ENCODE measurements at regions not wholly inside any gene's neighbourhood (a gene's known extent, or its start where the extent isn't known, plus 50 kb on each side); places are given as distances from the start of the nearest gene placed in this dataset.
"Not testable (repeated sequence)": the region's sequence is repeated elsewhere in the genome, so short reads cannot be mapped to it uniquely, and the experiment has no call there.

DNA sequence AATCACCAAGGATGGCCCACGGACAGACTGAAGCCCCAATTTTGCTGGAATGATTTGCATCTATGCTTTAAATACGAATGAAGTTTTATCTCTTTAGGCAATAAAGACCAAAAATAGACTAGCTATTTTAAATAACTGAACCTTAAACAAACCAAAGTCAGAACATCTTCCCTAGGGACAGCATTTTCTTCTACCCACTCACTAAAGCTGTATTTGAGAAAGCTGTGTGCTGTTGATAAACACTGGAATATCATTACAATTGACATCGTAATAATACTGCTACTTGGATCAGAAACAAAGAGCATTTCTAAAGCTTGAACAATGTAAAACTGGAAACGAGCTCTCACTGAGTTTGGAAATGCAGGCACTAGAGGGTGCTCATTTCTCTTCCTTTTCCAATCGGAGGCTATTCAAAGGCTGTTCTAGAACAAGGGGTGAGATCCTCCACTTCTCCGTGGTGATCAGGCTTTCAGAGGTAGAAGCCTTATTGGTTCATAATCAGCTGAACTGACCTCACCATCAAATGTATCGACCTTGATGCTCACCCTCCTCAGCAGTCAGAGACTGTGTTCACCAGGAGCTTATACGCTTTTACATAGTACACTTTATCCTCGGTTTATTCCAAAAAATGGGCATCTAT, 225.3 kb upstream of the PRSS1 start:
- H3K9me3 ChIP-seq = no peaks in the 10 kb centered on the region
- intact Hi-C loops (cut with DNase I; ENCODE audit: low total_unique reads) = no loop called here
- WGBS, 5 donors = 51 to 62% (median 57%) methylated on average over 9 of the region's 9 CpGs
- H3K27ac ChIP-seq = no peak overlapping the region
- no peaks in the 10 kb centered on the region for H3K4me1 ChIP-seq
- no peak overlapping the region for H3K4me3 ChIP-seq
- peaks cover 0 to 16% (median 0%) of the 10 kb centered on the region in 7 donors for H3K27me3 ChIP-seq (replicated peaks in 1 of 7)
- TF ChIP-seq POLR2AphosphoS5 (IDR thresholded peaks at IDR 0.05) (no peak), POLR2A (IDR thresholded peaks at IDR 0.05) (no peak)
- TF ChIP-seq, protein P1, sequence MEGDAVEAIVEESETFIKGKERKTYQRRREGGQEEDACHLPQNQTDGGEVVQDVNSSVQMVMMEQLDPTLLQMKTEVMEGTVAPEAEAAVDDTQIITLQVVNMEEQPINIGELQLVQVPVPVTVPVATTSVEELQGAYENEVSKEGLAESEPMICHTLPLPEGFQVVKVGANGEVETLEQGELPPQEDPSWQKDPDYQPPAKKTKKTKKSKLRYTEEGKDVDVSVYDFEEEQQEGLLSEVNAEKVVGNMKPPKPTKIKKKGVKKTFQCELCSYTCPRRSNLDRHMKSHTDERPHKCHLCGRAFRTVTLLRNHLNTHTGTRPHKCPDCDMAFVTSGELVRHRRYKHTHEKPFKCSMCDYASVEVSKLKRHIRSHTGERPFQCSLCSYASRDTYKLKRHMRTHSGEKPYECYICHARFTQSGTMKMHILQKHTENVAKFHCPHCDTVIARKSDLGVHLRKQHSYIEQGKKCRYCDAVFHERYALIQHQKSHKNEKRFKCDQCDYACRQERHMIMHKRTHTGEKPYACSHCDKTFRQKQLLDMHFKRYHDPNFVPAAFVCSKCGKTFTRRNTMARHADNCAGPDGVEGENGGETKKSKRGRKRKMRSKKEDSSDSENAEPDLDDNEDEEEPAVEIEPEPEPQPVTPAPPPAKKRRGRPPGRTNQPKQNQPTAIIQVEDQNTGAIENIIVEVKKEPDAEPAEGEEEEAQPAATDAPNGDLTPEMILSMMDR (IDR thresholded peaks at IDR 0.05 in 8 of 11, conservative IDR thresholded peaks at IDR 0.05 in 3 of 11) = no peak
- H3K36me3 ChIP-seq = no peaks in the 10 kb centered on the region
- no peak for DNase-seq

DNA sequence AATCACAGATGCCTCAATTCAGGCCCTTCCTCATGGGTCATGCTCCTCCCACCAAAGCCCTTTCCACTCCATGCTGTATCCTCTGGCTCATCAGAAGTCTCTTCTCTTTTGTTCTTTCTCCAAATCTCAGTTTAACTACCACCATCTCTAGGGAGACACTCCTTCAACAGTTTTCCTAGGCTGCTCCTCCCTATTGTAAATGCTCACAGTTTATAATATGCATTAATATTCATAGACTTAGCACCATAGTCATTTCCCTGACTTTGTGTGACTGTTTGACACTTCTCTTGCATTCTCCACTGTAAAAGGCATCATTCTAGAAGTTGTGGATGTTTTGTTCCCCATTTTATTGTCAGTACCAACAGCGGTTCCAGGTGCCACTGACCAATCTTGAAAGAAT, 226.5 kb upstream of the PRSS1 start:
- no peak for DNase-seq
- intact Hi-C loops (cut with DNase I; ENCODE audit: low total_unique reads) = no loop called here

DNA sequence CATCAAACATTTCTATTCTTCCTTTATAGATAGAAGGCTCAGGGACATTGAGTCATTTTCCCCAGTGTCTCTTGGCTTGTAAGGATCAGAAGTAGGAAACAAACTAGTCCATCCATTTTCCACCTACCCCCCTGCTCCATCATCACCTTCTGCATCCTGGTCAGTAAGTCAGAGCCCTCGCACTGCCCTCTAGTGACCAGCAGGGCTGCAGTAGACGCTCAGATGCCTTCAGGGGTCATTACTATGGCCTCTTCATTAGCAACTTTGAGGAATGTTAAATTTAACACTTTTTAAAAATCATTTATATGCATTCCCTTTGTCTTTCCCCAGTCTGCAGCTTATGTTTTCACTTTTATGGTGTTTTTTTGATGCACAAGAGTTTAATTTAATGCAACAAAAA, 228.4 kb upstream of the PRSS1 start:
- H3K4me3 ChIP-seq; H3K27me3 ChIP-seq (replicated peaks in 1 of 7); H3K27ac ChIP-seq; H3K9me3 ChIP-seq; DNase-seq; H3K36me3 ChIP-seq; intact Hi-C loops (cut with DNase I; ENCODE audit: low total_unique reads); H3K4me1 ChIP-seq: not testable (repeated sequence)
- 32 to 53% (median 44%) methylated on average over 2 of the region's 2 CpGs for WGBS, 5 donors

More for the DNA sequence above, 226.5 kb upstream of the PRSS1 start:
- Histone ChIP-seq H3K4me1 (no peaks in the 10 kb centered on the region), H3K4me3 (no peak overlapping the region), H3K27ac (no peak overlapping the region), H3K9me3 (no peaks in the 10 kb centered on the region), H3K27me3 (replicated peaks in 1 of 7) (peaks cover 0 to 6% (median 0%) of the 10 kb centered on the region in 7 donors), H3K36me3 (no peaks in the 10 kb centered on the region)
- 80 to 92% (median 87%) methylated on average over 1 of the region's 1 CpG for WGBS, 5 donors
- no peak for TF ChIP-seq POLR2AphosphoS5 (IDR thresholded peaks at IDR 0.05)
- no peak for TF ChIP-seq POLR2A (IDR thresholded peaks at IDR 0.05)
- TF ChIP-seq, protein P1 (IDR thresholded peaks at IDR 0.05 in 8 of 11, conservative IDR thresholded peaks at IDR 0.05 in 3 of 11) = no peak

DNA sequence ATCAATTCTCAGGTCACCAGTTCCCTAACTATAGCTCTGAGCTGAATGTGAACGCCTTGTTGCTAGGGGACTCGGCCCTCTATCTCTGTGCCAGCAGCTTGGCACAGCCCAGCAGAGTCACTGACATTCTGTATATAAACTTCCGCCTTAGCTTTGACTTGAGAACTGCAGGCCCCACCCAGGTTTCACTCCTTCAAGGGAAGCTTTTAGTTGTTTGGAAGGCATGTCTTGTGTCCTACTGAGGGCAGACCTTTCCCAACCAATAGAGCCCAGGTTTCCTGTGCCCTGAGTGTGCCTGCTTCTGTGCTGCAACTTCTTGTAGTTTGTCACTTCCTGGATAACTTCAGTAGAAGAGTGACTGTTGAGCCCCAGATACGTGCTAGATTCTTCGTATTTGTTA, 228.8 kb upstream of the PRSS1 start:
- H3K4me3 ChIP-seq; H3K27me3 ChIP-seq (replicated peaks in 1 of 7); DNase-seq; H3K36me3 ChIP-seq; H3K27ac ChIP-seq; intact Hi-C loops (cut with DNase I; ENCODE audit: low total_unique reads); H3K9me3 ChIP-seq; H3K4me1 ChIP-seq: not testable (repeated sequence)
- 72 to 84% (median 76%) methylated on average over 5 of the region's 5 CpGs for WGBS, 5 donors

DNA sequence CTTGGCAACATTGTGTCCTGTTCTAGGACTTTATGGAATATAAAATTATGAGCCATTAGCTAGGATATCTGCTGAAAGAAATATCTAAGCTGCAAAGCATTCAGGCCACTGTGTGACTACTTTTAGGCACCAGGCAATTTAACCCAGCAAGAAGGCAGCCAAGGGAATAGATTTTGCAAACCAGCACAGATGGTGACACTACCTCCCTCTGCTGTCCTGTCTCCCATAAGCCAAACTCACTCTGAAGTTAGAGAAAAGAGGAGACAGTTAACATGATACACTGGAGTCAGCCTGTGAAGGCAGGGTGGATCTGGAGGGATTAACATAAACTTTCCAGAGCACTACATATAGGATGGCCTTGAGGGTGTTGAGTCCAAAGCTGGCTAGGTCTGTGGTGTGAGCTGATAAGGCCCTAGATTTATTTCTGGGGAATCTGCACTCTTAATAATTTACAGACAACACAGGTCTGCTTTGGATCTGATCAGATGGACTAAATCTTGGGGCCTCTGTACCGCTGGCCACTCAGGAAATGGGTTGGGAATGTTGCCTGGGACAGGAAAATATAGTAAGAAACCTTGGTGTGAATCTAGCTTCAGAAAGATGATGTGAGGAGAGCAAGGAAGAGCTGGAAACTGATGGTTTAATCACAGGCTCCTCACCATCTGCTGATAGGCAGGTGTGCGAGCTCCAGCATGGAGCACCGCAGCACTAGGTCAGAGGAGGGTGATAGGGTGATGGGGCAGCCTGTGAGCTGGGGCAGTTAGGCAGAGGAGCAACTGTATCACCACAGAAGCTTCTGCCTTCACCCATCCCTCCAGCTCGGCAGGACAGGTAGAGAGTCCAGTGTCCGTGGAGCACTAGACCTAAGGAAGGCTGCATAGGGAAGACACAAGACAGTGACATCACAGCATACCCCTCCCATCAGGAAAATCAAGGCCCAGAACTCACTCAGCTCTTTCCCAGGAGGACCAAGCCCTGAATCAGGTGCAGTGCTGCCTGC, 229.9 kb upstream of the PRSS1 start:
- no peak overlapping the region for H3K27ac ChIP-seq
- no peaks in the 10 kb centered on the region for H3K9me3 ChIP-seq
- H3K27me3 ChIP-seq (replicated peaks in 1 of 7) = no peaks in the 10 kb centered on the region
- no peaks in the 10 kb centered on the region for H3K36me3 ChIP-seq
- DNase-seq = no peak
- H3K4me3 ChIP-seq = no peak overlapping the region
- peaks cover 0 to 8% (median 3%) of the 10 kb centered on the region in 6 donors for H3K4me1 ChIP-seq
- TF ChIP-seq, protein P1 (IDR thresholded peaks at IDR 0.05 in 8 of 11, conservative IDR thresholded peaks at IDR 0.05 in 3 of 11) = no peak
- no peak for TF ChIP-seq POLR2AphosphoS5 (IDR thresholded peaks at IDR 0.05)
- TF ChIP-seq POLR2A (IDR thresholded peaks at IDR 0.05) = no peak
- 64 to 76% (median 74%) methylated on average over 5 of the region's 5 CpGs for WGBS, 5 donors
- intact Hi-C loops (cut with DNase I; ENCODE audit: low total_unique reads) = no loop called here

All from spleen (tissue), 11 donors.